GM08714 (cell line): ENCODE measurements at regions not wholly inside any gene's neighbourhood (a gene's known extent, or its start where the extent isn't known, plus 50 kb on each side); places are given as distances from the start of the nearest gene placed in this dataset.

ENCODE experiments used
- H3K4me3 ChIP-seq: fragments of 200-500 bp; sonication (Bioruptor generic); 2 replicates; pipeline ENCODE4 v1.5.1; 2014; ENCODE audit warnings: mild to moderate bottlenecking, low read length, inconsistent platforms
- ZNF274 ChIP-seq: IDR thresholded peaks from 2 replicates; pipeline ENCODE4 v1.6.1; 2012; ENCODE audit warnings: mild to moderate bottlenecking, low read depth, low read length

GRCh38 chr3:194982472-194982871 lies 288.5 kb downstream of the XXYLT1 start:
- TF ChIP-seq ZNF274 = no peak
- H3K4me3 ChIP-seq = no peak overlapping the region

- no peak for TF ChIP-seq ZNF274
- H3K4me3 ChIP-seq = no peak overlapping the region
Observed at GRCh38 chr3:194983121-194983520, 287.8 kb downstream of the XXYLT1 start.

- no peak for TF ChIP-seq ZNF274
- no peak overlapping the region for H3K4me3 ChIP-seq
Observed at GRCh38 chr3:194983620-194984019, 287.3 kb downstream of the XXYLT1 start.

GRCh38 chr3:194984066-194984465 lies 286.9 kb downstream of the XXYLT1 start:
- no peak overlapping the region for H3K4me3 ChIP-seq
- TF ChIP-seq ZNF274 = no peak

GRCh38 chr3:194984622-194985021 lies 286.3 kb downstream of the XXYLT1 start:
- no peak for TF ChIP-seq ZNF274
- H3K4me3 ChIP-seq = no peak overlapping the region

GRCh38 chr3:194985031-194985578 lies 285.9 kb downstream of the XXYLT1 start:
- no peak overlapping the region for H3K4me3 ChIP-seq
- no peak for TF ChIP-seq ZNF274

GRCh38 chr3:194986208-194987043 lies 284.5 kb downstream of the XXYLT1 start:
- TF ChIP-seq ZNF274 = no peak
- H3K4me3 ChIP-seq = no peak overlapping the region

- TF ChIP-seq ZNF274 = no peak
- no peak overlapping the region for H3K4me3 ChIP-seq
Observed at GRCh38 chr3:194987571-194988494, 283.1 kb downstream of the XXYLT1 start.

- H3K4me3 ChIP-seq = no peak overlapping the region
- TF ChIP-seq ZNF274 = no peak
Observed at GRCh38 chr3:194988495-194989165, 282.3 kb downstream of the XXYLT1 start.

- TF ChIP-seq ZNF274 = no peak
- H3K4me3 ChIP-seq = no peak overlapping the region
Observed at GRCh38 chr3:194989241-194989640, 281.7 kb downstream of the XXYLT1 start.

GRCh38 chr3:194990454-194991337 lies 280.3 kb downstream of the XXYLT1 start:
- H3K4me3 ChIP-seq = no peak overlapping the region
- TF ChIP-seq ZNF274 = no peak

- TF ChIP-seq ZNF274 = no peak
- H3K4me3 ChIP-seq = no peak overlapping the region
Observed at GRCh38 chr3:194991338-194991654, 279.7 kb downstream of the XXYLT1 start.

- no peak for TF ChIP-seq ZNF274
- H3K4me3 ChIP-seq = no peak overlapping the region
Observed at GRCh38 chr3:194993896-194994295, 277.1 kb downstream of the XXYLT1 start.

- H3K4me3 ChIP-seq = no peak overlapping the region
- no peak for TF ChIP-seq ZNF274
Observed at GRCh38 chr3:194994551-194994981, 276.4 kb downstream of the XXYLT1 start.
